IPS-NIHi11 (cell line): ENCODE measurements at regions not wholly inside any gene's neighbourhood (a gene's known extent, or its start where the extent isn't known, plus 50 kb on each side); places are given as distances from the start of the nearest gene placed in this dataset.
"Not testable (repeated sequence)": the region's sequence is repeated elsewhere in the genome, so short reads cannot be mapped to it uniquely, and the experiment has no call there.

ENCODE experiments used
- DNase-seq: peaks from one replicate; pipeline ENCODE4 v3.0.0; 2012; ENCODE audit warnings: mixed read lengths, low spot score

DNA sequence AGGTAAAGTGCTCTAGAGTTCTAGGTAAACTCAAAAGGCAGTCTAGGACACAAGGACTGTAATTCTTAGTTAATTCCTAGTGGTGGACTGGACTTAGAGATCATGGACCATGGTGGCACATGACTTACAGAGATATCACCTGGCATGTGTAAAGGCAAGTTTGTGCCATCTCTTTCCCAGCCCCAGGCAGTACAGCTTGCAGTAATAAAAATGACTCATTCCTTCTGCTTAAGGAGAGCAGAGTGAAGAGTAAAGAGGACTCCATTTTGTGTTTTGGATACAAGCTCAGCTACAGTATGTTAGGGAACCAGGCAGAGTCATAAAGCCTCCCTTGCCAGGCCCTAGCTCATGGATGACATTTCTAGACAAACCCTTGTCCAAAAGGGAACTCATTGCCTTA, 629.9 kb downstream of the JRKL start:
- no peak for DNase-seq

DNA sequence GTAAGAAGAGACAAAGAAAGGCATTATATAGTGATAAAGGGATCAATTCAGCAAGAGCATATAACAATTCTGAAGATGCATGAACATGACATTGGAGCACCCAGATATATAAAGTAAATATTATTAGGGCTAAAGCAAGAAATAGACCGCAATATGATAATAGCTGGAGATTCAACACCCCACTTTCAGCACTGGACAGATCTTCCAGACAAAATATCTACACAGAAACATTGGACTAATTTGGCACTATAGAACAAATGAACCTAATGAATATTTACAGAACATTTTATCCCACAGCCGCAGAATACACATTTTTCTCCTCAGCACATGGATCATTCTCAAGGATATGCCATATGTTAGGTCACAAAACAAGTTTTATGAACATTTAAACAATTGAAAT, 633.1 kb downstream of the JRKL start:
- DNase-seq, result no peak

DNA sequence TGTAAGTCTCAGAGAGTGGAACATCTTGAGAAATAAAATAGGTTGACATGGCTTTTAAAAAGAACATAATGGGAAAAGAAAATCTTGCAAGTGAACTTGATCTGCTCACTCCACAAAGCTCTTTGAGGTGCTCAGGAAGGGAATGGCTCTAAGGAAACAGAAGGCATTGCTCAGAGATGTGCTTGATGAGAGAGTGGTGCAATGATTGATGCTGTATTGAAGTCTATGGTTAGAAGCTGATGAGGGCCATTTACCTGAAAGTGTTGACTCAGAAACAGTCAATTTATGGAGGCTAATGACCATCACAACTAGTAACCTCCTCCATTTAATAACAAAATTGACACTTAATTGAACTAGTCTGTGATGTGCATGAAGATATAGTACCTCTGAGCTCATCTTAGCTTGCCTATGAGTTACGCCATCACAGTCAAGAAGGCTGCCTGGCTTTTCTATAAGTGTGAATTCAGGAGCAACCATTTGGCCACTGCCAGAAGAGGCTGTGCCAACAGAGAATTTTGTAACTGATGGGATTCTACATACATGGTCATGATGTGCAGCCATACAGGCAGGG, 639.1 kb downstream of the JRKL start:
- DNase-seq, result no peak

DNA sequence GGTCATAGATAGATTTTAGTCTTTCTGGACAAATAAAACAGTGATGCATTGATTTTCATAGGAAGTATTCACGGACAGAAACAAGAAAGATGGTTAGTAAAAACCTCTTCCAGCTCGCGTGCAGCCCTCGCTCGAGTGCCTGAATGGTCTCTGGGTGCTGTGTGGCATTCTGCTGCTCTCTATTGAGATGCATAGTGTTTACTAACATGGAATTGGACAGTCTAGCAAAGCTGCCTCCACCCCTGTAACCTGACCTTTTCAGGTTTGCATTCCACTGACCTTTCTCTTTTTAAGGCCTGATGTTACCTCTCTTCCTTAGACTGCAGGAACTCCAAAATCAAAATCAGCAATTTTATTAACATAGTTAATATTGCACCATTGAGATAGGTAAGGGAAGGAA, 643.4 kb downstream of the JRKL start:
- DNase-seq, result peak; percentile 15

DNA sequence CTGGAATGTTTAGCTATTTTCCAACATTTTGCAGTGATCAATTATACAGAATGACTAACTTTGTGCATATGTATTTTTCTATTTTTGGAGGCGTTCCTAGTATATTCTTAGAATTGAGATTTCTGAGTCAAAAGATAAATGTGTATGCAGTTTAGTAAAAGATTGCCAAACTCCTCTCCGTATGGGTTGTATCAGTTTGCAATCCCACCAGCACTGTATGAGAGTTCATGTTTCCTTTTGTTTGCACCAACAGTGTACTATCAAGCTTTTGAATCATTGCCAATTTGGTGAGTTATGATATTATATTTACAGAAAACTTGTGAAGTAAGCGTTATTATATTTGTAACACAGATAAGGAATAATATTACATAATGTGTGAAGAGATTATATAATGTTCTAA, 658.7 kb downstream of the JRKL start:
- DNase-seq, result no peak

DNA sequence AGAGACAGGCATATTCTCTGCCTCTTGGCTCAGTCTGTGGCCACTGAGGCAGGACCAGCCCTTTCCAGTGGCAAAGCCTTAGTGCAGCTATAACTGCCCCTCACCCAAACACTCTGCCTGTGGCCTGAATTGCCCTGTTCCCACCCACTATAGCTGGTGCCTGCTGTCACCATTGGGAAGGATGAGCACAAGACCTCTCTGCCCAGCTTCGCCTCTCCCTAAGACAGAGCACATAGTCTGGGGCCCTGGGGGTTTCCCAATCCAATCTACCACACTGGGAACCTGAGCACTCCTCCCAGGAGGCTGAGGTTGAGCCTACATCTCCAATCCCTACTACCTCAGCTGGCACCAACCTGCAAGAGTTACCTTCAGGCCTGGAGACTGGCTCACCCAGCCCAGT, 670.4 kb downstream of the JRKL start:
- DNase-seq, result no peak

DNA sequence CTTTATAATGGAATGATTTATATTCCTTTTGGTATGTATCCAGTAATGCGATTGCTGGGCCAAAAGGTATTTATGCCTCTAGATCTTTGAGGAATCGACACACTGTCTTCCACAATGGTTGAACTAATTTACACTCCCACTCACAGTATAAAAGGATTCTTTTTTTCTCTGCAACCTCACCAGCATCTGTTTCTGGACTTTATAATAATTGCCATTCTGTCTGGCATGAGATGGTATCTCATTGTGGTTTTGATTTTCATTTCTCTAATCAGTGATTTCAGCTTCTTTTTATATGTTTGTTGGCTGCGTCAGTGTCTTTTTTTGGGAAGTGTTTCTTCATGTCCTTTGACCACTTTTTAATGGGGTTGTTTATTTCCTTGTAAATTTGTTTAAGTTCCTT, 679.3 kb downstream of the JRKL start:
- DNase-seq, result no peak

DNA sequence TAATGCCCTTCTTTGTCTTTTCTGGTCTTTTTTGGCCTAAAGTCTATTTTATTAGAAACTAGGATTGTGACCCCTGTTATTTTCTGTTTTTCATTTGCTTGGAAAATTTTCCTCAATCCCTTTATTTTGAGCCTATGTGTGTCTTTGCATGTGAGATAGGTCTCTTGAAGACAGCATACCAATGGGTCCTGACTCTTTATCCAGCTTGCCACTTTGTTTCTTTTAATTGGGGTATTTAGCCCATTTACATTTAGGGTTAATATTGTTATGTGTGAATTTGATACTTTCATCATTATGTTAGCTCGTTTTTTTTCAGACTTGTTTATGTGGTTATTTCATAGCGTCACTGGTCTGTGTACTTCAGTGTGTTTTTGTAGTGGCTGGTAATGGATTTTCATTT, 682.6 kb downstream of the JRKL start:
- no peak for DNase-seq

DNA sequence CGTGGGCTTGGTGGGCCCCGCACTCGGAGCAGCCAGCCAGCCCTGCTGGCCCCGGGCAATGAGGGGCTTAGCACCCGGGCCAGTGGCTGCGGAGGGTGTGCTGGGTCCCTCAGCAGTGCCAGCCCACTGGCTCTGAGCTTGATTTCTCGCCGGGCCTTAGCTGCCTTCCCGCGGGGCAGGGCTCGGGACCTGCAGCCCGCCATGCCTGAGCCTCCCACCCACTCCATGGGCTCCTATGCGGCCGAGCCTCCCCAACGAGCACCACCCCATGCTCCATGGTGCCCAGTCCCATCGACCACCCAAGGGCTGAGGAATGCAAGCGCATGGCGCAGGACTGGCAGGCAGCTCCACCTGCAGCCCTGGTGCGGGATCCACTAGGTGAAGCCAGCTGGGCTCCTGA, 686.9 kb downstream of the JRKL start:
- DNase-seq, result not testable (repeated sequence)

DNA sequence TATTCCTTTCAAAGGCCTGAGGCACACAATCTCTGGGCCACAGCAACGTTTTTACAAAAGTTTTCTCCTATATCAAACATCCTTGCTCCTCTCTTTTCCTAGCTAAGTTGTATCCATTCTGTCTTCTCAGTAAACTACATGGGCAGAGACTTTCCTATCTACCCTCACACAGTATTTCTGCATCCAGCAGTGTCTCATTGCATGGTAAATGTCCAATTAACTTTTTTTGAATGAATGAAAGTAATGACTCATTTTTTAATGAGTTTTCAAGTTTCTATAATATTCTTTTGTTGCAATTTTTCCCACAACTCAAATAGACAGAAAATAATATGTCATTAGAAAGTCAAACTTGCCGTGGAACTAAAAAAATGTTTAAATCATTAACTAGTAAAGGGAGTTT, 688.6 kb downstream of the JRKL start:
- DNase-seq, result no peak

DNA sequence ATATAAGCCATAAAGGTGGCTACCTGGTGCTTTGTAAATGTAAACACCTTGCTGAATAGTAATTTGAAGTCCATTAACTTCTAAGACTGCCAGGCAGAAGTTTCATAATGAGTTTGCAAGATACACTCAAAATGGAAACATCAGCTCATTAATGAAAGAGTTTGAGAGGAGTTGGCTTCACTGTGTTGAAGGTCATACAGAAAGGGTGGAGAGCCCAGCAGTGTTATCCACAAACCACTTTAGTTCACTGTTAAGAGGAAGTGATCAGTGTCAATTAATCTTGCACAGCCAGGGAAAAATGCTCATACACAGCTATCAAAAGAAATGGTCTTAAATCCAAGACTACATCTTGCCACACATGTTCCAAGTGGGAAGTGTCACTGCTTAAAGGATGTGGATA, 689.4 kb downstream of the JRKL start:
- no peak for DNase-seq

DNA sequence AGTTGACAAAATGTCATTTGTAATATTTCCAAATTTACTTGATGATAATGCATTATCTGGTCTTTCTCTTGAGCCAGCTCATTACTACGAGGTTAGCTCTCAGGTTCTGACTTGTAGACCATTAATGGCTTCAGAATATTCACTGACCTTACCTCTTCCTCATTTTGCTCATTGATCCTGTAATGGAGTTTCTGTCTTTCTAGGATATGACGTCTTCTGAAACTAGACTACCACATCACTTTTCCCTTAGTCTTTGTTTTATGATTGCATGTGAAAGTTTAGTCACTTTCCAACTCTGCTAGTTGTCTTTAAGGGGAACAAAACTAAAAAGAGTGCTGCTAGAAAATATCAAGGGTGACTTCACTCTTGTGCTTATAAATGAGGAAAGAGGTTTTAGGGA, 697.6 kb downstream of the JRKL start:
- no peak for DNase-seq

DNA sequence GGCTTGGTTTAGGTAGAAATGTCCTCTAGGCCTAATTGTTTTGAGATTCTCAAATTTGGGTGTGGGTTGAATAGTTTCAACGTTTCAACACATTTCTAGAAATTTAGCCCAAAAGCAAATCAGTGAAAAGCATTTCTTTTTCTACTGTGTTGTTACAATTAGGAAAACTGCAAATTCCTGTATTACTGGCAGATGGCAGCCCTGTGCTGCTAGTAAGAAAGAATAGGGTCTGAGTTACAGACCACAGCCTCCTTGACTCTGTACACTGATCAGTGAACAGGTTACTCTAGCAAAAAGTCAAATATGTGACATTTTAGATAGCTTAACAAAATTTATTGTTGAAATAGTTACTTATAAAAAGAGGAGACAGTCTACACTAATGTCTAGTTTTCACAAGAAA, 703.0 kb downstream of the JRKL start:
- no peak for DNase-seq

DNA sequence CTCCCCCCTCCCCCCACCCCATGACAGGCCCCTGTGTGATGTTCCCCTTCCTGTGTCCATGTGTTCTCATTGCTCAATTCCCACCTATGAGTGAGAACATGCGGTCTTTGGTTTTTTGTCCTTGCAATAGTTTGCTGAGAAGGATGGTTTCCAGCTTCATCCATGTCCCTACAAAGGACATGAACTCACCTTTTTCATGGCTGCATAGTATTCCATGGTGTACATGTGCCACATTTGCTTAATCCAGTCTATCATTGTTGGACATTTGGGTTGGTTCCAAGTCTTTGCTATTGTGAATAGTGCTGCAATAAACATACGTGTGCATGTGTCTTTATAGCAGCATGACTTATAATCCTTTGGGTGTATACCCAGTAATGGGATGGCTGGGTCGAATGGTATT, 712.4 kb downstream of the JRKL start:
- not testable (repeated sequence) for DNase-seq

DNA sequence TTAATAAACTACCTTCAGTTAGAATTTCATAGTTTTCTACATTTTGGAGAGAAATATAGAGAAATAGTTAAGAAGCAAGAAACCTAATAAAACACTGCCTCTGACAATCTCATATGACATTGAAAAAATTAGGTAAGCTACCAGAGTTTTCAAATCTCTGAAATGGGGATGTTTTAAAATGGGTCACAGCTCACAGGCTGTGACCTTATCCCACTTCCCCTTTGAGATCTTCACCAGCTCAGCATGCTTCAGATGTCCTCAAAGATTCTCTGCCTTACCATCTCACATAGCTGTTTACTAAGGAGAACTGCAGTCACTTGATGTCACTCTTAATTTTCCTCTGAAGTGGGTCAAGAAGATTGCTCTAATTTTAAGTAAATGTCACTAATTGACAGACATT, 717.8 kb downstream of the JRKL start:
- DNase-seq, result no peak

DNA sequence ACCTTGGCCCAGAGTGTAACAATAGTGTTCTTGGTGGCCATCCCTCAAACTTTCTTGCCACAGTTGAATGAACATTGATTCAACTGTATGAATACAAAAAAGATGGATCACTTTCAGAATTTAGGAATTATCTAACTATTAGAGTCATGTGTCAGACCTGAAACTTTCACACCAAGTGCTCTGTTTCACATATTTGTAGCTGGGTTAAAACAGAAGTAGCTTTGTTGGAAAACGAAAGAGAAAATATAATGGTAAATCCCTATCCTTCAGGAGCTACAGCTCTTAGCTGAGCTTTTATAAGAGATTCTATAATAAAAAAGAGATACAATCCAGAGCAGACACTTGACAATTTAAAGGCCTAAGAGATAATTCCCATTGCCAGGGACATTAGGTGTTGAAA, 719.3 kb downstream of the JRKL start:
- DNase-seq, result no peak

DNA sequence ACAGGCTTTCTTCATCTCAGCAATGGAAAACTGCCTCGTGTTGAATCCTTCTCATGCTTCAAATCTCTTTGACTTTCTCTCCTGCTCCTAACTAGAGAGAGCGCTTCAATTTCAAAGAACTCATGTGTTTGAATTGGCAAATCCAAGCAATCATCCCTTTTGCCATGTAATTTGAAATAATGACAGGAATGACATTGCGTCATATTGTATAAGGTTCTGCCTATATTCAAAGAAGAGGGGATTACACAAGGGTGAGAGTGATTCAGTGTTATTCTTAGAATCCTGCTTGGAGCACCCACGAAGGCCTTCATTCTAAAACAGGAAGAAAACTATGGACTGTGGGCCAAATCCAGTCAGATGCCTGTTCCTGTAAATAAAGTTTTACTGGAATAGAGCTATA, 720.6 kb downstream of the JRKL start:
- no peak for DNase-seq

DNA sequence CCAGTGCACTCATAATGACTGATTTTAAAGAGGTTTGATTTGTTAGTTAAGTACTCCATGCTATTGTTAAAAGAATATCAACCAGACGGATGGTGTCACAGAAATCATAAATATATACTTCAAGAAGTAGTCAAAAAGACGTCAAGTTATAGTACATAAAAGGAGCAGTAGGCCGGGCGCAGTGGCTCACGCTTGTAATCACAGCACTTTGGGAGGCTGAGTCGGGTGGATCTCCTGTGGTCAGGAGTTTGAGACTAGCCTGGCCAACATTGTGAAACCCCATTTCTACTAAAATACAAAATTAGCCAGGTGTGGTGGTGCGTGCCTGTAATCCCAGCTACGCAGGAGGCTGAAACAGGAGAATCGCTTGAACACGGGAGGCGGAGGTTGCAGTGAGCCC, 721.7 kb downstream of the JRKL start:
- DNase-seq, result no peak

DNA sequence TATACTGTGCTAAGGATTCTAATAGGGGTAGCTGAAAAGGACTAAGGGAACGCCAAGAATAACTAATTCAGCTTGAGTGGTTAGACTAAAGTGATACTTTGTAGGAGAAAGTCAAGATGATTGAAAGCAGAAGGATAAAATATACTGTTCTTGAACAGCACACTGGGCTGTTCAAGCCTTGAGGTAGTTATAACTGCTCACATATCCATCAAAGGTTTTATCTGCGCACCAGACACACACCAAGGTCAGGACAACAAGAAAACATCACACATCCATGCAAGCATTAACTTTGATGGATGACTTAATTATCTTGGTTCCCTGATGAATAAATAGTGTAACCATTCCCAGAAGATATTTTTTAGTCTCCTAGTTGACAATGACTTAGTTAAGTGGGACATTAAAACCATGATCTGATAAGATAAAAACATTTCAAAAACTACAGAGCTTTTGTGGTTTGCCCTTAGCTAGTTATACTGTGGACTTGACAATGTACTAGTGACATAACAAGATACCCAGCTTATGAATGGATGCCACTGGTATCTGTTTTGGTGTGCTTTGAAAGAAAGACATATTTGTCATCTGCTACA, 728.9 kb downstream of the JRKL start:
- DNase-seq, result no peak

DNA sequence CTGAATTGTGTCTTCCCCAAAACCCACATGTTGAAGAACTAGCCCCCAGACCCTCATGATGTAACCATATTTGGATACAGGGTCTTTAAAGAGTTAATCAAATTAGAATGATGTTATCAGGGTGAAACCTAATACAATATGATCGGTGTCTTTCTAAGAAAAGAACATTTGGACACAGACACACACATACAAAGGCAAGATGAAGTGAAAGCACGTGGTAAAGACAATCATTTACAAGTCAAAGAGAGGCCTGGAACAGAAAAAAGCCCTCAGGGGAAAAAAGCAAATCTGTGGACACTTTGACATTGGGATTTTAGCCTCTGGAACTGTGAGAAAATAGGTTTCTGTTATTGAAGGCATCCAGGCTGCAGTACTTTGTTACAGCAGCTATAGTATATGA, 733.4 kb downstream of the JRKL start:
- DNase-seq, result no peak

DNA sequence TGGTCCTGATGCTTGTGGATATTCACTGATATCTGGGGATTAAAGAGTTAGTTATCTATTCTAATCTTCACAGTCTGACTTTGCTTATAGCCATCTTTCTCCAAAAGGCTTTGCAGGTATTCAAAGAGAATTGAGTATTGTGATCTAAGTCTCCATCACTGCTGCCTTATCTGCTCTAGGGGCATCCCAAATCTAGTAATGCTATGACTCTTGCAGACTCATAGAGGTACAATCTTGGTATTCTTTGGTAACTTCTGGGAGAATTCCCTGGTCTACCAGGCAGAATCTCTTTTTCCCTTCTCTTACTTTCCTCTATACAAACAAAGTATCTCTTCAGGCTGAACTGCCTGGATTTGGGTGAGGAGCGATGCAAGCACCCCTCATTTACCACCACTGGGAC, 746.3 kb downstream of the JRKL start:
- DNase-seq, result no peak

DNA sequence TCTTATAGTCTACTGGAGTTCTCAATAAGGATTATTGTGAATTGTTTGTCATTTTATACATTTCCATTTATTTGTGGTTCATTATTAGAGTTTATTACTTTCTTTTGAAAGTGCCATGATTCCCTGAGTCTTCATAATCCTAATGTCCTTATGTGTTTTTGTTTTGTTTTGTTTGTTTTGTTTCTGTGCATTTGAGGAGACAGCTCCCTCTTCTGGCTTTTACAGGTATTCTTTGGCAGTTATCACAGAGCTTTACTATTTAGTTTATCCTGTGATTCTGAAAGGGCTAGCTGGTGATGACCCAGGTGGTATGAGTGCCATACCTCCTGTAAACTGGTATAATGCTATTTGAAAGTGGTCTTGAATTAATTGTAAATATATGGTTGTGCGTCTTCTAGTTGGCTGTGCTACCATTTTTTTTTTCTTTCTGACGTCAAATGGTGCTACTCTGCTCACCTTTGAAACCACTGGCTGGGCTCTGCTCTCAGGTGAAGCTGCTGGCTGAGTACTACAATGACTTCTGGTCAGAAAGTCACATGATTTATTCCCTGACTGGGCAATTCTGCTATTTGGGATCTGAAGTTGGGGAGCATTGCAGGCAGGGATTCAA, 751.2 kb downstream of the JRKL start:
- DNase-seq, result peak; percentile 48

DNA sequence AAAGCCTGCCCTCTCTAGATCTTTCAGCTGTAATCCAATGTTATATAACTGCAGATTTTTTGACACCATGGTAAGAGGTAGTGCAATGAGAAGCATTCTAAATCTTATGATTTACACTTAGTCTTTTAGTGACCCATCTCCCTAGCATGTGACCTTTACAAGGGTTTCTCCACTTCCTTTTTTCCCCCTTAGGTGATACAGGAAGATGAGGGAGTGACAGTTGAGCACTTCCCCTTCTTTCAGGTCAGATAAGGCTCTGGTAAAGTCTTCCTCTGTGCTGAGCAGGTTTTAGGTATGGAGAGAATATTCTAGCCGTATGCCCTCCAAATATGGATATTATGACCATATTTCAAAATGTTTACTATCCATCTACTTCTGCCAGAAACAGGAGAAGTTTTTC, 753.6 kb downstream of the JRKL start:
- DNase-seq, result no peak

DNA sequence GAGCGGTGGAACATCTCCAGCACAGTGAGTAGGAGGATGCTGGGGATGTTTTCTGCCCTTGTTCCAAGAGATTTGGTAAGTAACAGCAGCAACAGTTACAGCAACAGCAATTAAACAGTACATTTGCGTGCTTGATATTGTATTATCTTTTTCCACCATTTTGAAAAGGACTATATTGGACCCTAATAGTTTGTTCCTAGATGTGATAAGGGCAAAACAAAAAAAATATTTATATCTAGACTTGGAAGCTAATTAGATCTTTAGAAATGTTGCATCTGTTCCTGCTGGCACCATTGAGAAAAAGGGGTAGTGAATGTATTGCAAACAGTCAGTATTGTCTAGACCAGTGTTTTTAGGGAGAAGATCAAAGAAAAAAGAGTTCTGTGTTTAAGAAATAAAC, 759.9 kb downstream of the JRKL start:
- DNase-seq, result no peak
